Ascending aorta (tissue), 2 donors: ENCODE measurements at regions not wholly inside any gene's neighbourhood (a gene's known extent, or its start where the extent isn't known, plus 50 kb on each side); places are given as distances from the start of the nearest gene placed in this dataset.

Source experiments
- DNase-seq, 2 donors: peaks; one replicate each; pipeline ENCODE4 v3.0.0-alpha.2; 2019; ENCODE audit warnings: low spot score in 2 of 2
- H3K27ac ChIP-seq, 2 donors: fragments of 200-600 bp; sonication (generic); one replicate each; pipeline ENCODE4 v1.5.1; 2016 to 2017; ENCODE audit warnings: mild to moderate bottlenecking in 1 of 2
- H3K27me3 ChIP-seq: fragments of 200-600 bp; sonication (generic); one replicate; pipeline ENCODE4 v1.5.1; 2017
- H3K36me3 ChIP-seq, 2 donors: fragments of 200-600 bp; sonication (generic); one replicate each; pipeline ENCODE4 v1.5.1; 2016
- H3K4me1 ChIP-seq, 2 donors: fragments of 200-600 bp; sonication (generic); one replicate each; pipeline ENCODE4 v1.5.1; 2016 to 2017; ENCODE audit warnings: mild to moderate bottlenecking in 1 of 2
- H3K4me3 ChIP-seq, 2 donors: fragments of 200-600 bp; sonication (generic); one replicate each; pipeline ENCODE4 v1.5.1; 2016 to 2017; ENCODE audit warnings: mild to moderate bottlenecking in 1 of 2
- H3K9me3 ChIP-seq, 2 donors: fragments of 200-600 bp; sonication (generic); one replicate each; pipeline ENCODE4 v1.5.1; 2016
- intact Hi-C: fragments of 100-400 bp; cut with DNase I; formaldehyde crosslinking; loops from one replicate; pipeline ENCODE4 v1.15.1; 2023
- TF ChIP-seq, protein P1 (sequence below), 3 experiments: fragments of 200-600 bp in 2 of 3; fragments of 450-650 bp in 1 of 3; sonication (generic) in 2 of 3; IDR thresholded peaks; one replicate each; pipeline ENCODE4 v1.5.1; 2016 to 2019; ENCODE audit warnings: antibody characterized with exemption in 3 of 3, mild to moderate bottlenecking in 1 of 3, moderate library complexity in 1 of 3

DNA sequence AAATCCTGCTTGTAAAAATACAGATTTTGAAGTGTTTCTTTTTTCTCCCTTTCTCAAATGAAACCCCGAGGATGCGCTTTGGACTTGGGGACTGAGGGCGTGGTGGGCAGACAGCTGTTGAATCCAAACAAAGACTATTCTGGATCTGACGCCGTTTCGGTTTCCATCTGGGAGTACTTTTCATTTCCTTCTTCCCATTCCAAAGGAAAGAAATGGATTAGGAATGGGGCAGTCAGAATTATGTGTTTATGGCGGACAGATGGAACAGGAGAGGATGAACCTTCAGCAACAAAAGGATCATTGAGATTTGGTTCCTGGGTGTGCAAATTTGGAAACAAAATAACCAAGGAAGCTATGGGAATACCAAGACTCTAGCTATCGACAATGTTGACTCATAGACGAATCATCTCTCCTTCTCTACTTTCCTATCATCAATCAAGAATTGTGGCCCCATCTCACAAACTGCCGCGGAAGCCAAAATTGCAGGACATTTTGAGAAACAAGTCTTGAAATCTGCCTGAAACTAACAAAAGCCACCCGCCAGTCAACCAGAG lies 300.6 kb downstream of the PARP8 start:
- H3K4me1 ChIP-seq, result peaks cover 0 to 15% of the 10 kb centered on the region in 2 donors
- no peaks in the 10 kb centered on the region for H3K9me3 ChIP-seq
- no peaks in the 10 kb centered on the region for H3K36me3 ChIP-seq
- H3K27me3 ChIP-seq, result peaks cover 36% of the 10 kb centered on the region
- H3K27ac ChIP-seq, result no peak overlapping the region
- peak overlapping the region; percentile 44 to 61 for H3K4me3 ChIP-seq
- no peak for DNase-seq
- intact Hi-C loops, result no loop called here
- TF ChIP-seq, protein P1, sequence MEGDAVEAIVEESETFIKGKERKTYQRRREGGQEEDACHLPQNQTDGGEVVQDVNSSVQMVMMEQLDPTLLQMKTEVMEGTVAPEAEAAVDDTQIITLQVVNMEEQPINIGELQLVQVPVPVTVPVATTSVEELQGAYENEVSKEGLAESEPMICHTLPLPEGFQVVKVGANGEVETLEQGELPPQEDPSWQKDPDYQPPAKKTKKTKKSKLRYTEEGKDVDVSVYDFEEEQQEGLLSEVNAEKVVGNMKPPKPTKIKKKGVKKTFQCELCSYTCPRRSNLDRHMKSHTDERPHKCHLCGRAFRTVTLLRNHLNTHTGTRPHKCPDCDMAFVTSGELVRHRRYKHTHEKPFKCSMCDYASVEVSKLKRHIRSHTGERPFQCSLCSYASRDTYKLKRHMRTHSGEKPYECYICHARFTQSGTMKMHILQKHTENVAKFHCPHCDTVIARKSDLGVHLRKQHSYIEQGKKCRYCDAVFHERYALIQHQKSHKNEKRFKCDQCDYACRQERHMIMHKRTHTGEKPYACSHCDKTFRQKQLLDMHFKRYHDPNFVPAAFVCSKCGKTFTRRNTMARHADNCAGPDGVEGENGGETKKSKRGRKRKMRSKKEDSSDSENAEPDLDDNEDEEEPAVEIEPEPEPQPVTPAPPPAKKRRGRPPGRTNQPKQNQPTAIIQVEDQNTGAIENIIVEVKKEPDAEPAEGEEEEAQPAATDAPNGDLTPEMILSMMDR (IDR thresholded peaks at IDR 0.05), result no peak

DNA sequence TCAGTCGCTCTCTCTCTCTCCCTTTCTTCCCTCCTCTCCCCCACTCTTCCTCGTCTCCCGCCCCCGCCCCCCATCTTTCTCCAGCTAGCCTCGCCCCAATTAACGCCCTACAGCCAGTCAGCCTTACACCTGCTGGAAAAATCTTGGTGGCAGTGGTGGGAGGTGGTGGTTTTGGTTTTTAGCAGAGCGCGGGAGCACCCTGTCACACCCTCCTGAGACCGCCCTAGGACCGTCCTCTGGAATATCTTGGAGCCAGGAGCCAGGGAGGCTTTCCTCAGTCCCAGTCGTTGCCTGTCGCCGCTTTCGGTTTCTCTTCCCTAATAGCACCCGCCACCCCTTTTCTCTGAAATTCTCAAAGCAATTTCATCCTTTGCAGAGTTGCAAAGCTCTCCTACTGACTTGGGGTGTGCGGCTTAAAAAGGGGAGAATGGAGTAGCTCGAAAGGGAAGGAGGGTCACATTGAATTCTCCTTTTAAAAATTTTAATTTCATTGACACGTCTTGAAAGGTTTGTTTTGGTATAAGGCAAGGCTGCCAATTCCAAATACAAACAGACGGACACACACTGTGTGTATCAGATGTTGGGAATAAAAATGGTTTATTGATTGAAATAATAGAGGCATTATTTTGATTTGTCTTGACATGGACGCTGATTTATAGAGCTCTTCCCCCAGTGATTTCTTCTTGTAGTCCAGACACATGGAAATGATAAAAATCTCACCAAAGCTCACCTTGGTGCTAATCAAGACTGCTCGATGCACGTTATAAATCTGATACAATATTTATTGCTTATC lies 301.3 kb downstream of the PARP8 start:
- peaks cover 36% of the 10 kb centered on the region for H3K27me3 ChIP-seq
- H3K4me1 ChIP-seq, result peaks cover 0 to 15% of the 10 kb centered on the region in 2 donors
- DNase-seq, result no peak
- no peak overlapping the region for H3K27ac ChIP-seq
- H3K4me3 ChIP-seq, result peak overlapping the region; percentile 44 to 61
- no peaks in the 10 kb centered on the region for H3K9me3 ChIP-seq
- TF ChIP-seq, protein P1 (IDR thresholded peaks at IDR 0.05), result no peak
- no peaks in the 10 kb centered on the region for H3K36me3 ChIP-seq
- intact Hi-C loops, result no loop called here

DNA sequence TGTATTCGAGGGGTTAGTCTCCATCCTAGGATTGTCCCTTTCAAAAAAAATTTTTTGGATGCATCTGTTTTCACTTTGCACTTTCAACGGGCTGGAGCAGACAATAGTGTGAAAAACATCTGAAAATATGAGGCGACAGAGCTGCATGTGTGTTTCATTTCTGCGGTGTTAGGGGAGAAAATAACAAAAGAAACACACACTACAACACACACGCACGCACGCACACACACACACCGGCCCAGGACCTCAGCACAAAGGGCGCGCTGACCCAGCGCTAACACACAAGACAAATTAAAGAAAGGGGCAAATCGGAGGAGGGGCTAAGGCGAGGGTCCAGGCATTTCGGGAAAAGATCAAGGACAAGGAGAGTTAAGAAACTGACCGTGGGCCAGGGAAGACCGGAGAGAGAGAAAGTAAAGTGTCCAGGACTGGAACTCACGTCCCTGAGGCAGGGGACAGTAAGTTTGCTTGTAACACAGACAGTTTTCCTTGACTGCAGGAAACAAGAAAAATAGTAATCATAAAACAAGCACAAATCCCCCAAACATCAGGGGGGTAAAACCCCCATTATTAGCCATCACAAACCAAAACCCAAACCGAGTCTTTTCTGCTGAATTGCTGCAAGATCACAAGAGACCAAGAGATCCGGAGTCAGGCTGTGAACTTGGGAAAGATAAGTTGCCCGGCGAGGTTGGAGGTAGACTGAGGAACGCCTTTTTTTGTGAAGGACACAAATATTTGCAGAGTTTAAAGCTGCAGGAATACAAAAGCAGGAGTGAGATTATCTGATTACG lies 302.1 kb downstream of the PARP8 start:
- peaks cover 36% of the 10 kb centered on the region for H3K27me3 ChIP-seq

DNA sequence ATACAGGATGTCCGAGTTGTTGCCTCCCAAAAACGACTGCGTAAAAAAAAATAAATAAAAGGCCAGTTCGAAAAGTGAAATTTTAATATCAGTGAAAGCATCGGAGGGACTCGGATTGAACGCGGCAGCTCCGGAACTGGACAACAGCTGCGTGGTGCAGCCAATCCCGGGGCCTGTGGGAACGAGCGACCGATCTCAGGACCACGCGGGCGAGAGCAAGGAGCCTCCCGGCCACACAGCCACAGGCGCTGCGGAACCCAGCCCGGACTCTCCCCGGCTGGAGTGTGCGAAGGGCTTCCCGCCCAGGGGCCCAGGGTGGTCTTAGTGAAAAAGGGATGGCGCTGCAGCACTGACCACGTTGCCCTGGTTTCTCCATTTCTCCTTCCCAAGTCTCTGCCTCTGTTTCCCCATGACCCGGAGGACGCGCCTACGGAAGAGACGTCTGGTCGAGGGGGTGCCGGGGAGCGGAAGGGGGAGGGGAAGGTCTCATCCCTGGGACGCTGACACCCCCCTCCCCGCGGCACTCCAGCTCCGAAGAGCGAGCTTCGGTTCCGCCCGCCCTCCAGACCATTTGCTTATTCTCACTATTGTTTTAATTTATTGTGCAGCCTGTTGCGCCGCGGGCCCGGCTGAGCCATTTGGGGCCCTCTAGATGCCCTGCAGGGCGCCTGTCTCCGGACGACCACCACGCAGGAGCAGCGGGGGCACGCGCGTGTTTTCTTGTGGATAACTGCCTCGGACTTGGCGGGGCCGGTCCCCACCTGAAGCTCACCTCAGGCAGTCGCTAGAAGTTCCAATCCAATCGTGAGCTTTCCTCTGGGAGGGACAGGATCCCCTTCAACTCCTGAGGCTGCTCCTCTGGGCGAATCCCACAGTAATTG lies 303.0 kb downstream of the PARP8 start:
- H3K27me3 ChIP-seq, result peaks cover 36% of the 10 kb centered on the region
- no peak overlapping the region for H3K27ac ChIP-seq
- H3K9me3 ChIP-seq, result no peaks in the 10 kb centered on the region
- TF ChIP-seq, protein P1 (IDR thresholded peaks at IDR 0.05), result no peak
- H3K4me3 ChIP-seq, result peak overlapping the region; percentile 44 to 61
- intact Hi-C loops, result no loop called here
- no peak for DNase-seq
- H3K36me3 ChIP-seq, result no peaks in the 10 kb centered on the region
- peaks cover 0 to 12% of the 10 kb centered on the region in 2 donors for H3K4me1 ChIP-seq

More for the DNA sequence above, 302.1 kb downstream of the PARP8 start:
- Histone ChIP-seq H3K36me3 (no peaks in the 10 kb centered on the region), H3K9me3 (no peaks in the 10 kb centered on the region), H3K27ac (no peak overlapping the region), H3K4me3 (peak overlapping the region; percentile 44 to 61), H3K4me1 (peaks cover 0 to 15% of the 10 kb centered on the region in 2 donors)
- intact Hi-C loops, result no loop called here
- no peak for DNase-seq
- TF ChIP-seq, protein P1 (IDR thresholded peaks at IDR 0.05), result no peak

DNA sequence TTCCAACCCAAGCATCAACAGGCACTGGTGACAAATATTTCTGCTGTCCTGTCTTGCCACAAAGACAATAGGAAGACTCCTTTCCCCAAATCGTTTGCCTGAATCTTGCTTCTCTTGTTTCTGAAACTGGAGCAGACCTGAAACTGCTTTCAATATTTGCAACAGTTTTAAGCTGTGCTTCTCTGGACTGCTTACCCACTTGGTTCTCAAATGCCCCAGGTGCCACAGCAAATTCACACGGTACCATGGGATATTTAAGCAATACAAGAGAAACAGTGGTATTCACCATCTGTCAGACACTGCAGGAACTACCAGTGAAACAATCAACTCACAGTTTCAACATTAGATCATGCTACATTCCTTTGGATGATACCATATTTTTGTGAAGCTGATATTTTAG lies 309.4 kb downstream of the PARP8 start:
- Histone ChIP-seq H3K9me3 (no peaks in the 10 kb centered on the region), H3K27ac (no peak overlapping the region), H3K4me3 (no peak overlapping the region), H3K27me3 (no peaks in the 10 kb centered on the region), H3K4me1 (no peaks in the 10 kb centered on the region), H3K36me3 (no peaks in the 10 kb centered on the region)
- DNase-seq, result no peak
- intact Hi-C loops, result no loop called here
- TF ChIP-seq, protein P1 (IDR thresholded peaks at IDR 0.05), result no peak
